WI38 (cell line): ENCODE measurements at regions not wholly inside any gene's neighbourhood (a gene's known extent, or its start where the extent isn't known, plus 50 kb on each side); places are given as distances from the start of the nearest gene placed in this dataset.

Experiments used
- H3K4me3 ChIP-seq: 2 replicates; pipeline ENCODE4 v1.5.1; 2011; ENCODE audit warnings: low read depth, mild to moderate bottlenecking, control low read depth, low read length
- TF ChIP-seq, protein P1 (sequence below): IDR thresholded peaks from 2 replicates; pipeline ENCODE4 v1.5.1; 2012; ENCODE audit warnings: low read depth, mild to moderate bottlenecking, control low read depth, low read length

DNA sequence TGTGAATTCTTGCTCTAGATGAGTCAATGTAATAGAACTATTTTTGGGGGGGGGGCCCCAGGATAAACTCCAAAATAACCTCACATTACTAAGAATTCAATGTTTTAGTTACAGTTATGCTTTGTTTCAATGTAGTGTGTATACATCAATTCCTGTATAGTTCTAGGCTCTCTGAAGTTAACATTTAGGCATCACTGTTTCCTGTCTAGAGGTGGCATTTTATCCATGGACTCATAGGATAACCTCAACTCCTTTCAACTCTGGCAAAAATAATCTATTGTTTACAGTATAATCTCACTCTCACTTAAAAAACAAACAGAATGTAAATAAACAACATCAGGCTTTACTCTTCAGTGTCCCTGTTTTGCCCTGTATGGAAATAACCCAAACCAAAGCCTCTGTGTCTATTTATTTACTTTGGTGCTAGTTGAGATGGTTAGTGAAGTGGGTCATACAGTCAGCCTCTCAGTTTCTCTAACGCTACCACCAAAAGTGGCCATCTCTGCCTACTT, 79.3 kb upstream of the MMADHC start:
- TF ChIP-seq, protein P1, sequence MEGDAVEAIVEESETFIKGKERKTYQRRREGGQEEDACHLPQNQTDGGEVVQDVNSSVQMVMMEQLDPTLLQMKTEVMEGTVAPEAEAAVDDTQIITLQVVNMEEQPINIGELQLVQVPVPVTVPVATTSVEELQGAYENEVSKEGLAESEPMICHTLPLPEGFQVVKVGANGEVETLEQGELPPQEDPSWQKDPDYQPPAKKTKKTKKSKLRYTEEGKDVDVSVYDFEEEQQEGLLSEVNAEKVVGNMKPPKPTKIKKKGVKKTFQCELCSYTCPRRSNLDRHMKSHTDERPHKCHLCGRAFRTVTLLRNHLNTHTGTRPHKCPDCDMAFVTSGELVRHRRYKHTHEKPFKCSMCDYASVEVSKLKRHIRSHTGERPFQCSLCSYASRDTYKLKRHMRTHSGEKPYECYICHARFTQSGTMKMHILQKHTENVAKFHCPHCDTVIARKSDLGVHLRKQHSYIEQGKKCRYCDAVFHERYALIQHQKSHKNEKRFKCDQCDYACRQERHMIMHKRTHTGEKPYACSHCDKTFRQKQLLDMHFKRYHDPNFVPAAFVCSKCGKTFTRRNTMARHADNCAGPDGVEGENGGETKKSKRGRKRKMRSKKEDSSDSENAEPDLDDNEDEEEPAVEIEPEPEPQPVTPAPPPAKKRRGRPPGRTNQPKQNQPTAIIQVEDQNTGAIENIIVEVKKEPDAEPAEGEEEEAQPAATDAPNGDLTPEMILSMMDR = no peak
- H3K4me3 ChIP-seq = no peak overlapping the region

GRCh38 chr2:149664896-149665295, 77.3 kb upstream of the MMADHC start:
- TF ChIP-seq, protein P1 = no peak

DNA sequence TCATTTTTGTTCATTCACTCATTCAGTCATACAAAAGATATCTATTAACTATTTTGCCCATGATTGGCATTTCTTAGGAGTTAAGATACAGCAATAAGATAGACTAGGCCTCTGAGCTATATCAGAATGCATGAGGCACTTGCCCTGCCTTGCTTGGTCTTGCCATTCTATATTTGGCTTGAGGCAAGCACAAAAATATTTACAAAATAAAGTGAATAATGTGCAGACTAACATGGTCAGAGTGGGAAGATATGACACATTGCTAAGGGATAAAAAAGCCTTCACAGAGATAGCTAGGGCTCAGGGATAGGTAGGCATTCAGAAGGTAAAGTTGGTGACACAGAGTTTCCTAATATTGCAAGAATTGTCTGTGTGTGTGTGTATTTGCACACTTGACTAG, 75.0 kb upstream of the MMADHC start:
- no peak overlapping the region for H3K4me3 ChIP-seq
- TF ChIP-seq, protein P1 = no peak

More at GRCh38 chr2:149664896-149665295, 77.3 kb upstream of the MMADHC start:
- H3K4me3 ChIP-seq = no peak overlapping the region

DNA sequence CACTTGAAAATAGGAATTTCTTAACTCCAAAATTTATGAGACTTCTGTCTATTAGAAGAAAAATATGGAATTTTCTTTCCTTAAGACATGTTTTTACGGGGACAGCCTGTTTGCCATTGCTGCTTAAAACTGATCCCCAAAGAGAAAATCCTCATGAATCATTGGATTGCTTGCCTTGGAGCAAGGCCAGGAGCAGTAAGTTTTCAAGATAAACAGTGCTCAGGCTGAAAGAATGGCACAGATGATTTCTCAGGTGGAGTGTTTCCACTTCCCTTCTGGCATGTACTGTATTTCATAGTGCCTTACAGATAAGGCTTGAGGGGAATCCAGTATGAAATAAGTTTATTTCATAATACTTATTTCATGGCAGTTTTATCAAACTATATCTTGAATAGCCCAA, 74.3 kb upstream of the MMADHC start:
- no peak overlapping the region for H3K4me3 ChIP-seq
- TF ChIP-seq, protein P1 = no peak

GRCh38 chr2:149658553-149658952, 71.0 kb upstream of the MMADHC start:
- H3K4me3 ChIP-seq = no peak overlapping the region
- TF ChIP-seq, protein P1 = no peak

DNA sequence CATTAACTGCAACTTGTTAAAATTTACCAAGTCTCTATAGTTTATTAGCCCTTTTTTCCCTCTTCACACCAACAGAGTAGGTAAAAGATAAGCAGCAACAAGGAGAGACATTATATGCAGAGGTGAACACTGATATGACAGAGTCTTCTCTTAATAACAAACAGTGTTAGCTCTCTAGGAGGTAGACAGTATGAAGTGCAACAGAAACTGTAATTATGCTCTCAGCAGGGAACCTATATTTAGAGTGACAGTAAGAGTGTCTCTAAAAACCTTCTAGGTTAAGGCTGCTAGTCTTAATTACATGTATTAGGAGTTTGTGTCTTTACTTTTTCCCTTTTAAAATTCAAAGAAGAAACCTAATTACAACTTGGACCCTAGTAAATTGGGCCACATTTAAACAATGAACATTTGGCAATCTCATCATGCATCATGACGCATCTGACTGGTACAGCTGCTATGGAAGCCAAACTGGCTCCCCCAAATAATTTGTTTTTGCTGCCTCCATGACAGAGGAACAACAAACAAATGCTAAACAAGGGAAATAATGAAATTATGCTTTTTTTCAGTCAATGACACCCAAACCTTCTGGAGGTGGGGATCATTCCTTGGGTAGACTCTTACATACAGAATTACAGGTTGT, 69.9 kb upstream of the MMADHC start:
- TF ChIP-seq, protein P1 = no peak
- no peak overlapping the region for H3K4me3 ChIP-seq

- H3K4me3 ChIP-seq = no peak overlapping the region
- TF ChIP-seq, protein P1 = no peak
These were observed 69.4 kb upstream of the MMADHC start for GRCh38 chr2:149656996-149657395.
